ENCODE measurements at regions not wholly inside any gene's neighbourhood (a gene's known extent, or its start where the extent isn't known, plus 50 kb on each side); places are given as distances from the start of the nearest gene placed in this dataset.
"Not testable (repeated sequence)": the region's sequence is repeated elsewhere in the genome, so short reads cannot be mapped to it uniquely, and the experiment has no call there.

GRCh38 chr5:17732351-17732923, 98.2 kb downstream of the TAF11L14 start:
- Mint-ChIP-seq H3K27me3 (ENCODE audit: low read depth) (no peaks in the 10 kb centered on the region), H3K27ac (no peak overlapping the region), H3K4me1 (ENCODE audit: low read depth) (no peaks in the 10 kb centered on the region), H3K9me3 (peaks cover 4 to 12% of the 10 kb centered on the region in 2 donors), H3K36me3 (ENCODE audit: insufficient read depth in 2 of 2) (peaks cover 0 to 1% of the 10 kb centered on the region in 2 donors), H3K4me3 (no peak overlapping the region)
- no peak for DNase-seq
- no peak for ATAC-seq (replicated peaks in 1 of 2)

GRCh38 chr5:17734011-17734410, 99.8 kb downstream of the TAF11L14 start:
- Mint-ChIP-seq H3K36me3 (ENCODE audit: insufficient read depth in 2 of 2) (no peaks in the 10 kb centered on the region), H3K4me3 (no peak overlapping the region), H3K27me3 (ENCODE audit: low read depth) (no peaks in the 10 kb centered on the region), H3K4me1 (ENCODE audit: low read depth) (no peaks in the 10 kb centered on the region), H3K27ac (no peak overlapping the region), H3K9me3 (peaks cover 4 to 13% of the 10 kb centered on the region in 2 donors)
- DNase-seq (no peak), ATAC-seq (replicated peaks in 1 of 2) (no peak)

DNA sequence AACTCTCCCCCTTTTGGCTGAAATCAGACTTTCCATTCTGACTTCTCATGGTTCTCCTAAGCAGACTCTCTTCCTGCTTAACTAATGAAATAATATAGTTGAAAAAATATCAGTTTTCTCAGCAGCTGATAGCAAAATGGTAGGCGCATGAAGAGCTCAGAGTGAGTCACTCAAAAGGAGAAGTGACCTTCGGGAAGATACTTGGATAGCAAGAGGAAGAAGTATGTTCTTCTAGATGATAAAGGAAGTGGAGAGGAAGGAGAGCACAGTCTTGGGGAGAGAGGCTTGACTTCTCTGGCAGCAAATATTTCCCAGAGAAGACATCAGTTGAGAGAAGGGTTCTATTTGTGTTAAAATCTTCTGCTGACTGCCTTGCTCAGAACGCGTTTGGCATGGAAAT, 101.5 kb downstream of the TAF11L14 start:
- H3K36me3 Mint-ChIP-seq (ENCODE audit: insufficient read depth in 2 of 2): no peaks in the 10 kb centered on the region
- no peaks in the 10 kb centered on the region for H3K27me3 Mint-ChIP-seq (ENCODE audit: low read depth)
- H3K4me1 Mint-ChIP-seq (ENCODE audit: low read depth): no peaks in the 10 kb centered on the region
- H3K27ac Mint-ChIP-seq: no peak overlapping the region
- H3K4me3 Mint-ChIP-seq: no peak overlapping the region
- H3K9me3 Mint-ChIP-seq: peaks cover 4 to 9% of the 10 kb centered on the region in 2 donors
- no peak for ATAC-seq (replicated peaks in 1 of 2)
- no peak for DNase-seq

DNA sequence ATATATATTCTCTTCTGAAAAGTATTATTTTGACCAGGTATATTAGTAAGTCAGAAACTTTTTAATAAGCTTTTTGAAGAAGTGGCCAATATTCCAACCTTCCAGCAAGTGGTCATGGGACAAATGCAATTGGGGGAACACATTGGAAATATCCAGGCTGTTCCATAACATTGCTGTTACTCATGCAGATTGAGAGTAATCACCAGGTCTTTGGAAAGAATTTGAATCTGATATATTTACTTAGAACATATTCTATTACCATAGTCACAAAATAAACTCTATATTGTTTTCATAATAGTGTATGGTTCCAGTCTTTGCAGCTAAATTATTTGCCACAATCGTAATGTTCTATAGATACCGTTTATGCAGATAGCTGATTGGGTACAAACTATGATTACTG, 102.8 kb downstream of the TAF11L14 start:
- H3K4me1 Mint-ChIP-seq (ENCODE audit: low read depth): no peaks in the 10 kb centered on the region
- H3K9me3 Mint-ChIP-seq: peaks cover 4 to 13% of the 10 kb centered on the region in 2 donors
- H3K27me3 Mint-ChIP-seq (ENCODE audit: low read depth): no peaks in the 10 kb centered on the region

DNA sequence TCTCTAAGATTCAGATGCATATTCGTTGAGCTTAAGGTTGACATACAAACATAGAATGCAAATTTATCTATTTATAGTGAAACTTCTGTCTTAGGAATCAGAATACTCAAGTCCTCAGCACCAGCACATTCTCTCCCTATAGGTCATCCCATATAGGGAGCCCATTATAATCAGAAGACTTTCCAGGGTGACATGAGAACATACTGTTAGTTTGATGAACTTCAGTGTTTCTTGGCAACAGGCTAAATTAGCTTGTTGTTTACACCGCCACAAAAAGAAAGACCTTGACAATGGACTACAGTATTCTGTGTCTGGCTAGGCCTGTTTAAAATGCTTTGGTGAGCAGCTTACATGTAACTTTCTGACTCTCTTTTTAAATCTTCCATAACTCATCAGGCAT, 104.2 kb downstream of the TAF11L14 start:
- no peak for DNase-seq
- no peak for ATAC-seq (replicated peaks in 1 of 2)
- no peaks in the 10 kb centered on the region for H3K27me3 Mint-ChIP-seq (ENCODE audit: low read depth)
- H3K9me3 Mint-ChIP-seq: peaks cover 0 to 10% of the 10 kb centered on the region in 2 donors
- no peaks in the 10 kb centered on the region for H3K36me3 Mint-ChIP-seq (ENCODE audit: insufficient read depth in 2 of 2)
- H3K4me3 Mint-ChIP-seq: no peak overlapping the region
- no peaks in the 10 kb centered on the region for H3K4me1 Mint-ChIP-seq (ENCODE audit: low read depth)
- no peak overlapping the region for H3K27ac Mint-ChIP-seq

More for the DNA sequence above, 102.8 kb downstream of the TAF11L14 start:
- no peak overlapping the region for H3K4me3 Mint-ChIP-seq
- no peaks in the 10 kb centered on the region for H3K36me3 Mint-ChIP-seq (ENCODE audit: insufficient read depth in 2 of 2)
- ATAC-seq (replicated peaks in 1 of 2): no peak
- DNase-seq: no peak
- no peak overlapping the region for H3K27ac Mint-ChIP-seq

DNA sequence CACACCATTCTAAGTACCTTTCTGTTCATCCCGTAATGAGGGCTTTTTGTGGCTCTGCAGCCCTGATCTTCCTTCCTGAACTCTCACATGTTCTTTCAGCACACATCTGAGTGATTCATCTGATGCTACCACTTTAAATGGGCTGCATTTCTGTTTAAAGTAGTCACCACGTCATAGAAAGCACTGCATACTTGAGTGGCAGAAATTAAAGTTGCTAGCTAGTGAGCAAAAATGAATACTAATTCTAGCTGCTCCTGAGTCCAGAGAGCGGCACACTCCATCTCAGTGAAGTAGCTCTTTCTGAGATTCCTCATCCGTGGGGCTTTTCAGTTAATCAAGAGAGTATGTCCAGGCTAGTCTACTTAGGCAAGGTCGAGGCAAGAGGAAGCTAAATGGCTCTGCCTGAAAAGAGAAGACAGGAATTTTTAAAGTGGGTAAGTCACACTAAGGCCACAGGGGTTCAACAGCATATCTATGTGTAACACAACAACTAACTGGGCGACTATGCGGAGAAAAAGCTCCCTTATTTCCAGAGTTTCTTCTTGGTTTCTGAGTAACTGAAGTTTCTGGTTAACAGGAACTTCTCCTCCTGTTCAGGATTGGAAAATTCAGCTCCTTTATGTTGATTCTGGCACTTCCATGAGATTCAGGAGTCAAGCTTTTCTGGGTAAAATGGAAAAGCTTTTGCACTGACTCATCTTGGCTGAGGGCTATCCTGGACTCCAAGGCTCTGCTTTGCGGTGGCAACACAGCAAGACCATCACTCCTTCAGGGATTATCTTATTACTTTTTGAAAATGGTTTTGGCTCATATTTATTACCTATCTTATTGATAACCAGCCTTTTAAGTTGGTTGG, 109.5 kb downstream of the TAF11L14 start:
- H3K27ac Mint-ChIP-seq: no peak overlapping the region
- no peaks in the 10 kb centered on the region for H3K36me3 Mint-ChIP-seq (ENCODE audit: insufficient read depth in 2 of 2)
- H3K27me3 Mint-ChIP-seq (ENCODE audit: low read depth): no peaks in the 10 kb centered on the region
- no peak overlapping the region for H3K4me3 Mint-ChIP-seq
- H3K9me3 Mint-ChIP-seq: peaks cover 4 to 9% of the 10 kb centered on the region in 2 donors
- ATAC-seq (replicated peaks in 1 of 2) (no peak), DNase-seq (no peak)
- no peaks in the 10 kb centered on the region for H3K4me1 Mint-ChIP-seq (ENCODE audit: low read depth)

DNA sequence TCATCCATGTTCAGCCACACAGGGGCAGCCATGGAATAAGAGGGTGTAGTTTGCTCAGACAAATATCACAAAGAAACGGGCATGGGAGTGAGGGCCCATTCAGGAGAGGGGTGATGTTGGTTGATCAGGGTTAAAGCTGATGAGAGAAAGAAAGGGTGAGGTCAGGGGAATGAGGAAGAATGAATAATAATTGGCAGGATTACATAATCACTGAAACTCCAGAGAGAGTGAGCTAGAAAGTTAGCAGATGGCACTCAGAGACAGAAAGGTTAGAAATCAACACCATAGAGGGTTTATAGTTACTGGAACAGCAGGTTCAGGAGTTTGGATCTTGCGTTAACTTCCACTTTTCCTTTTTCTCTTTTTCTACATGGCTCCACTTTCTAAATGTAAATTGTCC, 113.9 kb downstream of the TAF11L14 start:
- ATAC-seq (replicated peaks in 1 of 2) (no peak), DNase-seq (no peak)
- Mint-ChIP-seq H3K27me3 (ENCODE audit: low read depth) (no peaks in the 10 kb centered on the region), H3K27ac (no peak overlapping the region), H3K9me3 (peaks cover 4% of the 10 kb centered on the region in 2 donors), H3K36me3 (ENCODE audit: insufficient read depth in 2 of 2) (no peaks in the 10 kb centered on the region), H3K4me3 (no peak overlapping the region), H3K4me1 (ENCODE audit: low read depth) (no peaks in the 10 kb centered on the region)

DNA sequence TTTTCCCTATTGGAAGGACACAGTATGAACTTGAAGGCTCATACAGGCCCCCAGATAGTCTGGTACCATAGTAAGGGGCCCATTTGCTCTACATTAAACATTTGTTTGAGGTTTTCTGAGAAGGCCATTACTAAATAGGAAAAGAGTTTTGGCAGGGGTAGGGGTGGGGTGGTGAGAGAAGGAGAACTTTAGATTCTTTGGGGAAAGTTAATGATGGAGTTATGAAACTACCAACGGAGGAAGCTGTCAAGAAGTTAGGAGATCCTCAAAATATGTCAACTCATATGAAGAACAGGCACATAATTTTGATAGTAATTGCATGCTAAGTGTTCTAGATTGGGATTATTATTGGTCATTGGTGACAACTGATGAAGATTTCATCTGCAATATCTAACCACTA, 114.7 kb downstream of the TAF11L14 start:
- Mint-ChIP-seq H3K27ac (no peak overlapping the region), H3K27me3 (ENCODE audit: low read depth) (no peaks in the 10 kb centered on the region), H3K4me1 (ENCODE audit: low read depth) (no peaks in the 10 kb centered on the region), H3K36me3 (ENCODE audit: insufficient read depth in 2 of 2) (no peaks in the 10 kb centered on the region), H3K4me3 (no peak overlapping the region), H3K9me3 (peaks cover 4% of the 10 kb centered on the region in 2 donors)
- DNase-seq: no peak
- no peak for ATAC-seq (replicated peaks in 1 of 2)

DNA sequence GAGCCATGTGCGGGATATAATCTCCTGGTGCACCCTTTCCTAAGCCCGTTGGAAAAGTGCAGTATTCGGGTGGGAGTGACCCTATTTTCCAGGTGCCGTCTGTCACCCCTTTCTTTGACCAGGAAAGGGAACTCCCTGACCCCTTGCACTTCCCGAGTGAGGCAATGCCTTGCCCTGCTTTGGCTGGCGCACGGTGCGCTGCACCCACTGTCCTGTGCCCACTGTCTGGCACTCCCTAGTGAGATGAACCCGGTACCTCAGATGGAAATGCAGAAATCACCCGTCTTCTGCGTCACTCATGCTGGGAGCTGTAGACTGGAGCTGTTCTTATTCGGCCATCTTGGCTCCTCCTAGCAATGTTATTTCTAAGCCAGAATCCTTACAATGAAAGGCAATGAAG, 121.1 kb downstream of the TAF11L14 start:
- not testable (repeated sequence) for H3K36me3 Mint-ChIP-seq (ENCODE audit: insufficient read depth in 2 of 2); H3K27ac Mint-ChIP-seq; H3K9me3 Mint-ChIP-seq; H3K4me1 Mint-ChIP-seq (ENCODE audit: low read depth); H3K4me3 Mint-ChIP-seq; ATAC-seq (replicated peaks in 1 of 2); H3K27me3 Mint-ChIP-seq (ENCODE audit: low read depth); DNase-seq

DNA sequence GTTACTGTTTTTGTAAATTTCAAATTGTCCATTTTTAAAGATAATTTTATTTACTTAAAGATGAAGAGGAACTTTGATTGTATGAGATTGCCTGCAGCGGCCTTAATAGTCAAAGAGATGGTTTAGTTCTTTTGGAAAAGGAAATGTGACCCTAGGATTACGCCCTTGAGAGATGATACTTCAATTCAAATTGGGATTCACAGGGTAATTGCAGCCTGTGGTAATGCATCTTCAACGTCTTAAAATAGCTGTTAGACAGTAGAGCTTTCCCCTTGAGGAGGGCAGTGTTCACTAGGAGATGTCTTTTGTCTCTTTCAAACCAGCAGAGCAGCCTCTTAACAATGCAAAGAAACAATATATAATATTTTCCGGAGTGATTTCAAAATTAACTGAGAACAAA, 127.1 kb downstream of the TAF11L14 start:
- no peak for DNase-seq
- no peaks in the 10 kb centered on the region for H3K27me3 Mint-ChIP-seq (ENCODE audit: low read depth)
- H3K9me3 Mint-ChIP-seq: peaks cover 9% of the 10 kb centered on the region in 2 donors
- H3K36me3 Mint-ChIP-seq (ENCODE audit: insufficient read depth in 2 of 2): peaks cover 0 to 2% of the 10 kb centered on the region in 2 donors
- H3K4me1 Mint-ChIP-seq (ENCODE audit: low read depth): no peaks in the 10 kb centered on the region
- no peak overlapping the region for H3K4me3 Mint-ChIP-seq
- no peak overlapping the region for H3K27ac Mint-ChIP-seq
- ATAC-seq (replicated peaks in 1 of 2): no peak

GRCh38 chr5:17763301-17763700, 129.0 kb downstream of the TAF11L14 start:
- Mint-ChIP-seq H3K27me3 (ENCODE audit: low read depth) (no peaks in the 10 kb centered on the region), H3K4me3 (no peak overlapping the region), H3K27ac (no peak overlapping the region), H3K9me3 (peaks cover 13 to 14% of the 10 kb centered on the region in 2 donors), H3K4me1 (ENCODE audit: low read depth) (no peaks in the 10 kb centered on the region), H3K36me3 (ENCODE audit: insufficient read depth in 2 of 2) (peaks cover 0 to 2% of the 10 kb centered on the region in 2 donors)
- DNase-seq (no peak), ATAC-seq (replicated peaks in 1 of 2) (no peak)

DNA sequence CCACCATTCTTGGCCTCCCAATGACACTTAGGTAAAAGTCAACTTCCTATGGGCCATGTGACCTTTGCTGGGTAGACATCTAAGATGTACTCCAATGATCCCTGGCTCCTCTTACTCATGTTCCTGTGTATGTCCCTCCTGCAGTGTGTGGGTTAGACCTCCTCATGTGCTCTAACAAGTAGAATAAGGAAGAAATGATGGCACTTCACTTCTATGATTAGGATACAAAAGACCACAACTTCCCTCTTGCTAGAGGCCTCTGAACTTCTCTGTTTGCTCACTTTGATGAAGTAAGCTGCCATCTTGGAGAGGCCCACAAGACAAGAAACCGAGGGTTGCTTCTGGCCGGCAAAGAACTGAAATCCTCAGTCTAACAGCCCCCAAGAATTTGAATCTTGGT, 131.8 kb downstream of the TAF11L14 start:
- DNase-seq (no peak), ATAC-seq (replicated peaks in 1 of 2) (no peak)
- no peaks in the 10 kb centered on the region for H3K36me3 Mint-ChIP-seq (ENCODE audit: insufficient read depth in 2 of 2)
- no peaks in the 10 kb centered on the region for H3K27me3 Mint-ChIP-seq (ENCODE audit: low read depth)
- no peak overlapping the region for H3K4me3 Mint-ChIP-seq
- H3K9me3 Mint-ChIP-seq: peaks cover 7% of the 10 kb centered on the region in 2 donors
- no peaks in the 10 kb centered on the region for H3K4me1 Mint-ChIP-seq (ENCODE audit: low read depth)
- no peak overlapping the region for H3K27ac Mint-ChIP-seq

GRCh38 chr5:17769277-17769676, 135.0 kb downstream of the TAF11L14 start:
- no peak for ATAC-seq (replicated peaks in 1 of 2)
- no peaks in the 10 kb centered on the region for H3K36me3 Mint-ChIP-seq (ENCODE audit: insufficient read depth in 2 of 2)
- no peak overlapping the region for H3K27ac Mint-ChIP-seq

More at GRCh38 chr5:17769277-17769676, 135.0 kb downstream of the TAF11L14 start:
- no peaks in the 10 kb centered on the region for H3K4me1 Mint-ChIP-seq (ENCODE audit: low read depth)
- H3K4me3 Mint-ChIP-seq: no peak overlapping the region
- no peaks in the 10 kb centered on the region for H3K27me3 Mint-ChIP-seq (ENCODE audit: low read depth)
- peaks cover 9 to 12% of the 10 kb centered on the region in 2 donors for H3K9me3 Mint-ChIP-seq
- DNase-seq: no peak

All from activated T-cell treated with anti-CD3 and anti-CD28 coated beads, Interleukin-2, amount 50 U/mL, for 72 hours (primary cell).